Left kidney (tissue), 1 donor: ENCODE measurements at regions not wholly inside any gene's neighbourhood (a gene's known extent, or its start where the extent isn't known, plus 50 kb on each side); places are given as distances from the start of the nearest gene placed in this dataset.
"Not testable (repeated sequence)": the region's sequence is repeated elsewhere in the genome, so short reads cannot be mapped to it uniquely, and the experiment has no call there.

Source experiments
- DNase-seq: peaks from one replicate; pipeline ENCODE4 v3.0.0-alpha.2; 2013

DNA sequence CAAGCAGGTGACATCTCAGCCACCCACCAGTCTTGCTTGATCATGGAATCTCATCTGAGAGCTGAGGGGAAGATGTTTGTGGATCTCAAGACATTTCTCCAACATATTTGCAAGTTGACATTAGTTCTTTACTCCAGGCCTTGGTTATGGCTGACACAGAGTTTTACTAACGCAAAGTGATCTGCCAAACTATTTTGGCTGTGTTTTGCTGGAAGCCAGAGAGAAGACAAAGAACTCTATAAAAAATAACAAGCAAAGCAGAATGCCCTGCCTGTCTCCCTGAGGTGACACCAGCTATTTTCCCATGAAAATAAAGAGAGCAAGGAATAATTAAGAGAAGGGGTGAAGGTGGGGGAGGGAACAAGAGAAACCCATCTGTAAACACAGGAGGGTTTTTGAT lies 286.4 kb downstream of the WDR11 start:
- DNase-seq, result no peak

DNA sequence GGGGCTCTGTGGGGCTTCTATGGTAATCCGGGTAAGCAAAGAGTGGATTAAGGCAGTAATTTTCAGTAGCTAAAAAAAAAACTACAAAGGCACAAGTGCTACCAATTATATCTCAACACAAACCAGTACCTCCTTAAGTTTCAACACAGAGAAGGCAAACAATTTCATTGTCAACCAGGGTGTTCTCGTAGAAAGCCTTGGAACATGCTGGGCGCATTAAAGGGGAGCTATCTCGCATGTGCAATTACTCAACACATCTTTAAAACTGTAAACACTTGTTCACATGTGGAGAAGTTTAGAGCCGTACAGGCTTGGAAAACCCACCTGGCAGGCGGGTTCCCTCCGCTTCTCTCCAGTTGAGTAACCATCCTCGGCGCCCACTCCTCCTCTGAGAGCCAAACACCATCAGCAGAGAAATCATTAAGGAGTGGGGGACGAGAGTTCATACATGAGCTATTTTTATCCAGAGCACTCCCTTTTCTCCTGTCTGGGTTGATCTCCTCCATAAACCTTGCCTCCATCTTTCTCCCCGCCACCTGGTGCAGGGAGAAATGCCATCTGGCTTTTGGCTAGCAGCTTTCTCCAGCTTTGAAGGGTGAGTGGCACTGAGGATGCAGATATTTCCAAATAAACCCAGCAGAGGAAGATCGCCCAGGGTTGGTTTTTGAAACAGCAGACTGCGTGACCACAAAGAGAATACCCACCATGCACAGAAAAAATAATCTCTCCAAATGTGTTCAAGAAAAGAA lies 287.1 kb downstream of the WDR11 start:
- no peak for DNase-seq

DNA sequence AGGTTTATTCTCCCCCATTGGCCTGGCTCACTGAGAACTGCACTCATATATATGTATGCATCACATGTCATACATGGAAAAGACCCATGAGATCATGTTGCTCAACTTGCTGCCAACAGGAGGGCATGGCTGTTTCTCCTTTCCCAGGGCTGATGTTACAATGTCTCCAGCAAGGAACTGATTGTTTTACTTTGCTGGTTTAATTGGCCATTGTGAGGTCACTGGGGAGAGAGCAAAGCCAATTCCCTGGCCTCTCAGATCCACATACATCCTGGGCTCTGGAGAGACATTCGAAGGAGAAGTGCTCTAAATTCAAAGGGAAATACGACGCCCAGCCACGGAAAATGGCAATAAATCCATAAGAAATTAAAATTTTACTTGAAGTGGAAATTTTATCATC lies 287.8 kb downstream of the WDR11 start:
- DNase-seq, result no peak

DNA sequence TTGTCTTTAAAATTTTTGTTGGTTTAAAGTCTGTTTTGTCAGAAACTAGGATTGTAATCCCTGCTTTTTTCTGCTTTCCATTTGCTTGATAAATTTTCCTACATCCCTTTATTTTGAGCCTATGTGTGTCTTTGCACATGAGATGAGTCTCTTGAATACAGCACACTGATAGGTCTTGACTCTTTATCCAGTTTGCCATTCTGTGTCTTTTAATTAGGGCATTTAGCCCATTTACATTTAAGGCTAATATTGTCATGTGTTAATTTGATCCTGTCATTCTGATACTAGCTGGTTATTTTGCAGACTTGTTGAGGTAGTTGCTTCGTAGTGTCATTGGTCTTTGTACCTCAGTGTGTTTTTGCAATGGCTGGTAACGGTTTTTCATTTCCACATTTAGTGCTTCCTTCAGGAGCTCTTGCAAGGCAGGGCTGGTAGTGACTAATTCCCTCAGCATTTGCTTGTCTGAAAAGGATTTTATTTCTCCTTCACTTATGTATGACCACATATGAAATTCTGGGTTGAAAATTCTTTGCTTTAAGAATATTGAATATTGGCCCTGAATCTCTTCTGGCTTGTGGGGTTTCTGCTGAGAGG lies 294.7 kb downstream of the WDR11 start:
- not testable (repeated sequence) for DNase-seq

DNA sequence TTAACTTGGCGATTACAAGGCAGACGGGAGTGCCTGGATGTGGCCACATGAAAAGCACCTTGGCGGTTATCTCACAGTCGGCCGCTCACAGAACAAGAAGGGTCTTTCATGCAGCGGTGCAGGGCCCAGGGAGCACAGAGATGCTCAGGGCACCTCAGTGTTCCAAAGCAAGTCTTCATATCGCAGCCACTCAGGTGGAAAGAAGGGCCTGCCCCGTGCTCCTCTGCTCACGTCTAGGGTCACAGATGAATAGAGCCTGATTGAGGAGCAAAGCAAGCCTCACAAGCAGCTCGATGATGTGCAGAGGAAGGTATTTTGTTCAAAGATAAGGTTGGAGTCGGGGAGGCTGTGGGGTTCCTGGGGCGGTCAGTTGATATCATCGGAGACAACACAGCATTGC lies 297.8 kb downstream of the WDR11 start:
- no peak for DNase-seq

DNA sequence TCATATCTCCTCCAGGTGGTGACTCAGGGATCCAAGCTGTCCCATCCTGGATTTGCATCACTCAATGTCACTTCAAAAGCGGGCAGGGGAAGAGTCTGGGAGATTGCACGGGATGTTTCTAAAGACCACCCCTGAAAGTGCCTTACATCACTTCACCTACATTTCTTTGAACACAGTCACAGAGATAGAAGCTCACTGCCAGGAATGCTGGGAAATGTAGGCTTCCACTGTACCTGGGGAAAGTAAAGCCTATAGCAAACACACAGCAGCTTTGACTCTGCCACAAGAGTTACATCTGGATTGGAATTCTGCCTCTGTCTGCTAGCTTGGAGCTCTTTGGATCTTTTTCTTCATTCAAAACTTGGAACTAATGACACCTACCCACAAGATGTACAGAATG lies 300.9 kb downstream of the WDR11 start:
- no peak for DNase-seq

DNA sequence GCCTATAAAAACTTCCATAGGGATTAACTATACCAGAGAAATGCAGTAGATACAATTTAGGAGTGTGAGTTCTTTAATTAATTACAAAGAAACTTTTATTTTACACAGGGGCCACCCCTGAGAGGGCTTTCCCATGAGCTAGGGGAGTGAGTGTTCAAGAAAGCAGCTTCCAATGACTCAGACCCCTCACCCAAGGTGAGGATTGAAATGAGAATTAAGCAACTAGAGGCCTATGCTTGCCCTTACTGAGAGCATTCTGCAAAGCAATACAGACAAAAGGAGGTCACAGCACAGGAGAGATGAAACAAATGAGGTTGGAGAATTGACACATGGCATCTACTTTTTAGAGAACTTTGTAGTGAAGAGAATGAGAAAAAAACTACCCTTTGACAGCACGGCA lies 301.8 kb downstream of the WDR11 start:
- DNase-seq, result no peak

DNA sequence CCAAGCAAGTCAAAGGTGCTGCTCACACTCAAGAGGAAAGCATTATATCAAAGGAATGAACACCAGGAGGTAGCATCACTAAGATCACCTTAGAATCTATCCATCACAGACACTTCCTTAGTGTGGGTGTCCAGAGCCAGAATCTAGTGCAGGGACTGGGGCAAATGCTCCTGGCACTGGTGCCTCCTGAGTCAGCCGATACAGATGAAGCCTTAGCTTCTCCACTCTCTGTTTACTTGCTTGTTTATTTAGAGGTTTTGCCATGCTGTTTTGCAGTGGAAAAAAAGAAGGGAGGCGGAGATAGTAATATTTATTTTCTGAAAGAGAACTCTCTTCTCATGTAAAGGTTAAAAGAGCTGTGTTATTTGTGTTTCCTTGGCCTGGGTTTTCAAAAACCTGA lies 303.1 kb downstream of the WDR11 start:
- no peak for DNase-seq

DNA sequence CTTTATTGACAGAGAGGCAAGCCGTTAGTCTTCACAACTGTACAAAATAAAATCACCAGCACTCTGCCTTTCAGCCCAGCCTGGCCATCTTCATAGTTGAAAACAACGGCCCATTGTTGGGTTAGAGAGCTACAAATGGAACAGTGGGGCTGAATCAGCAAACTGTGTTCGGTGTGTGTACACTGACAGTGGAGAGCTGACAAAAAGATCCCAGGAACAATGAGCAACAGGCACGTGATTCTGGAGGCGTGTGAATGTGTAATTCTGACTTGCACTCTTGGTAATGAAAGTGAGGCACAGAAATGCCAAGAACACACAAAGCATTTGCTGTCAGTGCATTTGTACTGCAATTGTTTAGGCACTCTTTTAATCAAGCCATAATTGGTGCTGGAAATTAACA lies 303.7 kb downstream of the WDR11 start:
- no peak for DNase-seq

DNA sequence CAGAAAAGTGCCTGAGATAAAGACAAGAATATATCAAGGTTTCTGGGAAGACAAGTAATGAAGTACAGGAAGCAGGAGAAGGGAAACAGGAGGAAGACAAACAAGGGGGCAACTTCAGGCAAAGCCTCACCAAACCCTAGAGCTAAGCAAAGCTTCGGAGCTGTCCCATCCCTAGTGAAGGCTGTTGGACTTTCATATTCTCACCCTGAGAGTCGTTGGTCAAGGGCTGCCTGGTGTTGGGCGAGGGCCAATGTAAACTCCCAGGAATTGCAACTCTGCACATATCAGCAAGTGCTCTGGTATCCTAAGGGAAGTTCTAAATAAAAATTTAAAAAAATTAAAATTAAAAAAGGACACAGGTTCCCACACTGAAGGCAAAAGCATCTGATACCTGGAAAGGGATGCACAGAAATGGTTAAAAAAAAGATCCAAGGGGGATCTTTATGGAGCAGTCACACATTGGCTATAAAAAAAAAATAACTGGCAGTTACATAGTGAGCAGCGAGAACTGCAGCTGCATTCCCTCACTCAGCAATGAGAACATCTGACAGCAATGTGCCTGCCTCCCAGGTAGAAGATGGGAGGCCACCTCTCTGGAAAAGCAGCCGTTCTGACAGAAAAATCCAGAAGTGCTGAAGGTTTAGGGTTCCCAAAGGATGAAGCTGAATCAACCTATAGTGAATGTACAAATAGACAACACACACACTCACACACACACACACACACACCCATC lies 304.7 kb downstream of the WDR11 start:
- DNase-seq, result no peak

DNA sequence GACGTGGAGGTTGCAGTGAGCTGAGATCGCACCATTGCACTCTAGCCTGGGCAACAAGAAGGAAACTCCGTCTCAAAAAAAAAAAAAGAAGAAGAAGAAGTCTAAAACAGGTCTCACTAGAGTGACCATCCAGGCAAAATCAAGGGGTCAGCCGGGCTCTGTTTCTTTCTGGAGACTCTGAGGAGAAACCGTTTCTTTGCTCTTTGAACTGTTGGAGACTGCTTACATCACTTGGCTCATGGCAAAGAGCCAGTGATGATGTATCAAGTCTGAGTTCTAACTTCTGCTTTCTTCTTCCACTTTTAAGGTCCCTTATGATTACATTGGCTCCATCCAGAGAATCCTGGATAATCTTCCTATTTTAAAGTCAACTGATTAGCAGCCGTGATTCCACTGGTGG lies 306.8 kb downstream of the WDR11 start:
- no peak for DNase-seq

DNA sequence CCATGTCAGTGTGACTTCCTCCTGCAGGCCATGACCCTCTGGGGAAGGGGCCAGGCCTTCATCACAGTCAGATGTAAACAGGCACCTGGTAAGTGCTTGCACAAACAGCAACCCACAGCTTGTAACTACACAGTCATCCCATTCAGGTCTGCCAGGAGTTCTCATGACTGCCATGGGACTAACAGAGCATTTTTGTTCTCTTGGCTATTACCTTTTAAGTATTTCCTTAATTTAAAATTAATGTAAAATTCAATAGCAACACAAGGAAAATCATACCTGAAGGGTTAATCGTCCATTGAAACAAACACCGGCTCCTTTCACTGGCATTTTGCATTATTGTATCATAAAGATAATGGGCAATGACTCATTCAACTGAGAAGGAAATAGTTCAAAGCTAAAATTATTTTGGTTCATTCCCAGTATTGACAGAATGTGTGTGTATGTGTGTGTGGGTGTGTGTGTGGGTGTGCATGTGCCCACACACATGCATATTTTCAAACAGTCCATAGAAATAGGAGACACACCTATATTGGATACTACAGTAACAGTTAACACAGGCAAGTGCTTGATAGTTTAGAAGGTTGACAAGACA lies 307.9 kb downstream of the WDR11 start:
- no peak for DNase-seq

DNA sequence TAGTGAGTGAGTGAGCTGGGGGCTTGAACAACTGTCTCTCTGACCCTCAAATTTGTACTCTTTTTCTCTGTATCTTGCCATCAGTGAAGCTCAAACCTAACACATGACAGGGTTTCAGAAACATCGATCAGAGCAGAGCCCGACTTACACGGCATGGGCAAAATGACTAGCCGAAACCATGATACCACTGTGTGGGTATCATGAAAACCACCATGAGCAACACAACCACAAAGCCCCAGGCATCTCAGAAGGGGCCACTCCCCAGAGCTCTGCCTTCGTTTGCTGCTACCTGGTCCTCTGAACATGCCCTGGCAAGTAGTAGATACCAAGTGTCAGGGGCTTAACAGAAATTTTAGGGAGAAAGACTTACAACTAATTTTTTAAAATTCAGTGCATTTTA lies 308.5 kb downstream of the WDR11 start:
- DNase-seq, result no peak

DNA sequence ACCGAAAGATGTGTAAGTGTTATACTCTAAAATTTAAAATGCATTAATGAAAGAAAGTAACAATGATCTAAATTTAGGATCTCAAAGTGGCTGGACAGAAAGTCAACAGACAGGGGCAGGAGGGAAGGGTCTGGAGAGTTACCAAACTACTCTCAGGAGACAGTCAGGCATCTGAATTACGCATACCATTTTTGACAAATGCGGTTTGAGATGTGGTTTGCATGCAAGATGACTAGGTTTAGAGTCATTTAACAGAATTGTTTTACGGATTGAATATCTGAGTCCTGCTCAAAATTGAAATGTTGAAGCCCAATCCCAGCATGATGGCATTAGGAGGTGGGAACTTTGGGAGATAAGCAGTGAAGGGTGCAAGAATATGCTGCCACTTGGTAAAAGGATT lies 314.1 kb downstream of the WDR11 start:
- no peak for DNase-seq

DNA sequence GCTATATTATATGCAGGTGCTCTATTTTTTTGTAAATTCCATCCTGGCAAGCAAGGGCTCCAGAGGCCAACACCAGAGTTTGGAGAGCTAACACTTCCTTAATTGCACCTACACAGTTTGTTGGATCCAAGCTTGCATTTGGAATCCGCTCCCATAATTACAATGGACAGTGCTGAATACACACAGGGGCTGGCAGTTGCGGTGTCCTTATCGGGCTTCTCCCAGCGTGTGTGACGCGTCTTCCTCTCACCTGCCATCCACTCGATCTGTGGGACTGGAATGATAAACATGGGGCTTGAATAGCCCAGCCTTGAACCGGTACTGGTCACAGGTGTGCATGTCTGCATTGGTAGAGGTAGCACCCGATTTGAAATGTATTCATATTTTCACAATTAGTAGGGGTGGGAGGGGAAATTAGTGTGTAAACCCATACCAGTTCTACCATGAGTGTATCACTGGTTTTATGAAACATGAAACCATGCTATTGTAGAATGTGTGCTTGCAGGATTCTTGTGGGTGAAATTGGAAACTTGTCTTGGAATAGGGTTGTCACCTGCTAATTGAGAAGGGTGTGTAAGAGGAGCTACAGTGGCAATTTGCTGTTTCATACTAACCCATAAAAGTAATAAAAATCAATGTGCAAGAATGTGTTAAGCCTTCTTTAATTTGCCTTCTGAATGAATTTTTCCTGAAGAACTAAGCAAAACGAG lies 316.5 kb downstream of the WDR11 start:
- DNase-seq, result no peak

DNA sequence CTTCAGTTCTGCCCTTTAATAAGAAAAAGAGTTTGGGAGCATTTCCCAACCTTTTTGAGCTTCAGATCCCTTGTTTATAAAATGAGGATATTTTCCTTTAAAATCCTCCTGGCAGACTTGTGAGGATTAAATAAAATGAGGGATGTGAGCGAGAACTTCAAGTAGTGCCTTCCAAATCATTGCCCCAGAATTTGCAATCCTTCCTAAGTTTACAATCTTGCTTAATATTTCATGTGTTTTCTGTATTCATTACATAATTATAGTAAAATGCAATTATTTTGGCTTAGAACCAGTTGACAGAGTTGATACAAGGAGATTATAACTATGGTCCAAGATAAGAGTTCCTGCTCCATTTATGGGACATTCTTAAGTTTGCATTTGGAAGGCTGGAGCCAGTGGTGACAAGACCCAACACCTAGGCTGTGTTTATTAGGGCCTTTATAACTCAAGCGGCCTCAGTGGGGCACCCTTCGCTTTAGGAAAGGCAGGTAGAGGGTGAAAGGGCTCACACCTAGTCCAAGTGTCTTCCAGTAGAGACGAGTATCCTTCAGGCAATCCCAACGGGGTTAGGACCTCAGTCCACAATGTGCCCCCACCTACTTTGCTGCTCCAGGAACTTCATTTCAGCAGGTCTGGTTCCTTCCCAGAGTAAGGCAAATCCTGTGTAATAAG lies 317.5 kb downstream of the WDR11 start:
- DNase-seq, result no peak

DNA sequence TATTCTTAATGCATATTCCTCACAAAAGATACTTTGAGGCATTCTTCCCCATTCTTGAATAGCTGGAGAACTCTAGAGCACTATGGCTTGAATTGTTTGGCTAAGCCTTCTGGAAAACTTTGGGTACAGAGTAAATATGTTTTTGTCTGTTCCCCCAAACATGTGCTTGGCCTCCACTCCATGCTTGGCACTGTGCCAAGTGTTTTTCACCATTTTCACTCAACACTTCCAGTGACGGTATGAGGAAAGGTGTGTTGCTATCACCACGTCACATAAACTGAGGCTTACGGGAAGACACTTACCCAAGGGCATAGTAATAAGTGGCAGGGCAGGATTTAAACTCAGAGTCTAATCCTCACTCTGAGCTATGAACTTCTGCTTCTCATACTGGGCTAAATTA lies 318.2 kb downstream of the WDR11 start:
- no peak for DNase-seq

DNA sequence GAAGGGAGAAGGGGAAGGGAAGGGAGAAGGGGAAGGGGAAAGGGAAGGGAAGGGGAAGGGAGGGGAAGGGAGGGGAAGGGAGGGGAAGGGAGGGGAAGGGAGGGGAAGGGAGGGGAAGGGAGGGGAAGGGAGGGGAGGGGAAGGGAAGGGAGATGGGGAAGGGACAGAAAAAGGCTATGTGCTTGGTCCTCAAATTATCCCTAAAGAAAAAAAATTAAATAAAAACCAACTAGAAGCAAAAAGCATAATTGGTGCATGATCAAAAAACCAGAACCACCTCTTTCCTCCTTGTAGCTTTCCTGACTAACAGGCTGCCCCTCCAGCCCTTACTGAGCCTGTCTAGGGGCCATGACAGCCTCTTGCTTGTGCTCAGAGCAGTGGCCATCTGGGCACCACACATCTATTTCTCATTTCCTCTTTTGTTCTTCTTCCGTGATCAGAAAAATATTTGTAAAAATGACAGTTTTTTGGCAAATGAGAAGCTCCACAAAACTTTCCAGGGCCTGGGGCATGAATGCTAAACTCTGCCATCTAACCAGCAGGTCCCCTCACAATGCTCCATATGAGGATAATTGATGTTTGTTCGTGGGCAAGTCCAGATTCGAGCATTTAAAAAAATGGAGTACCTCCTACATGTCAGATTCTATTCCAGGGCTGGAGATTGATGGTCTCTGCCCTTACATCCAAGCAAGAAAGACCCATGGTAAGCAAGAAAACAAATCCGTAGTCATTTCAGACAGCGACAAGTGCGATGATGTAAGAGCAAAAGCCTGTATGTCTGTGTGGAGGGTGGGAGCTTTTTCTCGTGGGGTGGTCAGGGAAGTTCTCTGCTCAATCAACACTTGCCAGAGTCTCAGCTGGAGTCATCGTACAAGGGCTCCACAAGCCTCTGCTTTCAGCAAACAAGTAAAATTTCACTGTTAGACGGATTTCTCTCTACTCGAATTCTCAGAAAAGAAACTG lies 320.9 kb downstream of the WDR11 start:
- no peak for DNase-seq

DNA sequence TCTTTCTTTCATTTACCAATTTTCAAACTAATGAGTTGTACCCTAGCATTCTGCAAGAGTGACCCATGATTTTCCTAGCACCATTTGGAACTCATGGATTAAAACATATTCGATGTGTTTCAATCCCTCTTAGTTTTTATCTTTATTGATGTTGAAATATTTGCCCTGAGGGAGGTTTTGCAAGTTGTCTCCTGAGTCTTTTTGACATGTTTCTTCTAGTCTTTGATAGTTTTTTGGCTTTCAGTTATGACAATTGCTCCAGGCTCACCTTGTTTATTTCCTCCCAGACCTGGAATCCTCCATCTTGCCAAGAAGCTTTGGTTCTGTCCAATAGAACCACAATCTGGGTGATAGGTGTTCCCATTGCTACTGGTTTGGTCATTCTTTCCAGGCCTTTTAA lies 327.8 kb downstream of the WDR11 start:
- no peak for DNase-seq

DNA sequence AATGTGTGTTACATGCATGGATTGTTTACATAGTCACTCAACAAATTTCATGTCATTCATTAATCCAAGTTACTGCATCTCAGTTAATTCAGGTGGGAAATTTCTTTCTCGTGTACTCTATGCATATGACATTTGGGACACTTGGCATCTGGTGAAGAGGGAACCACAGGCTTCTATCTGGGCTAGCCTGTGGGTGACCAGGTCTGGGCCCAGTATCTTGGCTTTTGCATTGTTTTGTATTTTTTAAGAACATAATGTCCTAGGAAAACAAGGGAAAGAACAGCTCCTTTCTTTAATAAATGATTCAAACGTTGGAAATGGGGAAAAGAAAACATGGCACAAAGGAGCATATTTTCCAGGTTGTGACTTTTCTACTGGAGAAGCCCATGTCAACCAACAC lies 331.1 kb downstream of the WDR11 start:
- no peak for DNase-seq

DNA sequence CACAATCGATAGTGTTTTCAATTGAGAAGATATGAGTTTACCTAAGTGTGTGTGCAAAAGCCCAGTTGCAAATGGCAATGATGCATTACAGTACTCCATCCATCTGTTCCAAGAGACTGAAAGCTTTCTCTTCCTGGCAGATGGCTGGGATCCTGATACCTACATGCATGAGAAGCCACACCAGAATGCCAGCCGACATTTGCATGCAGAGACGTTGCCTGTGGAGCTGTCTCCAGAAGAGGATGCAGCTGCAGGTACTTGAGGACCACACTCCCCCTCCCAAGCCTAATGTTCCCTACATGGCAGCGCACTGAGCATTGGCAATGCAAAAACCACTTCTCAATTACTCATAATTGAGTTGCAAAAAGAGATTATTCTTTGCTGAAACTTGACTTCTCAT lies 332.1 kb downstream of the WDR11 start:
- DNase-seq, result no peak
